Fibroblast of villous mesenchyme (primary cell): ENCODE measurements at regions not wholly inside any gene's neighbourhood (a gene's known extent, or its start where the extent isn't known, plus 50 kb on each side); places are given as distances from the start of the nearest gene placed in this dataset.
"Not testable (repeated sequence)": the region's sequence is repeated elsewhere in the genome, so short reads cannot be mapped to it uniquely, and the experiment has no call there.

Experiments
- DNase-seq: peaks from one replicate; pipeline ENCODE4 v3.0.0-alpha.2; 2010; ENCODE audit warnings: low read depth
- H3K4me3 ChIP-seq: 2 replicates; pipeline ENCODE4 v1.5.1; 2011; ENCODE audit warnings: low read depth, mild to moderate bottlenecking, low read length
- CTCF ChIP-seq: IDR thresholded peaks from 2 replicates; pipeline ENCODE4 v1.5.1; 2012; ENCODE audit warnings: low read depth, mild to moderate bottlenecking, low read length; ENCODE audit not compliant: insufficient read depth

DNA sequence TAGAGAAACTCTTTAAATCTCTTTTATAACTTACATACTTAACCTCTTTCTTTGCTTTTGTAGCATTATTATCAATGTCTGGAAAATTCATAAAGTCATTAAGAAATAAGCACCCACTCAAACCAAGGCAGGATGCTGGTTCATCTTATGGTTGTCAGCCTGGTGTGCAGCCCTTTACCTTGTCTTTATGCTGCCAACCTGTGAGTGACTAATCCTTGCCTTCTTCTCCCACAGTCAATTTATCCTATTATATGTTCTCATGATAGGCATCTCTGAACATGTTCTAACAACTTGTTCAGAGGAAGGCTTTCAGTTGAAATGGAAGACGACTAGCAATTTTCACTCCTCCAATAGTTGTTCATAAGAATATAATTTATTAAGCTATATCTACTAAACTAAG is 186.9 kb upstream of the CAND1 start:
- DNase-seq = no peak
- no peak for TF ChIP-seq CTCF
- no peak overlapping the region for H3K4me3 ChIP-seq

- DNase-seq = no peak
- H3K4me3 ChIP-seq = no peak overlapping the region
- no peak for TF ChIP-seq CTCF
These were observed 183.5 kb upstream of the CAND1 start for GRCh38 chr12:67085699-67086098.

GRCh38 chr12:67086116-67086515 is 183.0 kb upstream of the CAND1 start:
- H3K4me3 ChIP-seq = no peak overlapping the region
- no peak for DNase-seq
- TF ChIP-seq CTCF = no peak

DNA sequence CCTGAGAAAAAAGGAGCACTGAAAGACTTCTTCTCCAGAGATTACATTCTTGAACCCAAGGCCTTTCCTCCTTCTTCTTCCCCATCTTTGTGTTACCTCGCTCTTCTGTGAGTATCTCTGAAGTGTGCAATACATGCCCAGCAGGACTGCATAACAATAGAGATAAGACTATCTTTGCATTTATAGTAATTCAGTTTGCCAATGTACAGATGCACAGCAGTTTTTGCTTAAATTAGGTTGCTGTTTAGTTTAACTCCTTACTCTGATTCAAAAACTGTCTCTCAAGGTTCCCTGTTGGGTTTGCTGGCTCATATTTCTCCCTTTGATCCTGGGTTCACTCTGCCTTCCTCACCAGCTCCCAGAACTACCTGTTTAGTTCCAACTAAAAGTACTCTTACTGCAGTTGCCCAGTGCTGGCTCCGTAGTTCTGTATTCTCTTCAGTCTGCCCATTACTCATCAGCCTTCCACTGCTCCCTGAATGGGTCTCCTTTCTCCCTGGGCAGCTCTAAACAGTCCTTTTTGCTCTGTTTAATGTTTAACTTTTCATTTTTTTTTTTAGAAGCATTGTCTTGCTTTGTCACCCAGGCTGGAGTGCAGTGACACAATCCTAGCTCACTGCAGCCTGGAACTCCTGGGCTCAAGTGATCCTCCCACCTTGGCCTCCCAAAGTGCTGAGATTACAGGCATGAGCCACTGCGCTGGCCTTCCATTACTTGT is 180.6 kb upstream of the CAND1 start:
- no peak for DNase-seq
- no peak overlapping the region for H3K4me3 ChIP-seq
- TF ChIP-seq CTCF = no peak

DNA sequence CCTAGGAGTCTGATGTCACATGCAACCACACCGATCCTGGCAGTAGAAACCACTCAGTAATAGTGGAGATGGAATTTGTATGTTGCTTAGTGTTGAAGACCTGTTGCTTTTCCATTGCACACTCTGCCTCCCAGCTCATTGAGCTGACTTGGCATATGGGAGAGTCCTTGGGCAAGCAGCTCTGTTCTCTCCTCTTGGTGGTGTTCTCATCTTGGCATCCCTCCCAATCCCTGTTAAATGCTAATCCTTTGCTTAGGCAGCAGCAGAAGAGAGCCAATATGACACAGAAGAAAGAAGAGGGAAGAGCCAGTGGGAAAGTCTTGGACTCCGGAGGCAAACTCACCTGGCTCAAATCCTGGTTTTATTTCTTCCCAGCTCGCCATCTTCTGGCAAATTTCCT is 178.0 kb upstream of the CAND1 start:
- no peak overlapping the region for H3K4me3 ChIP-seq
- no peak for TF ChIP-seq CTCF
- no peak for DNase-seq

GRCh38 chr12:67091678-67092077 is 177.5 kb upstream of the CAND1 start:
- no peak overlapping the region for H3K4me3 ChIP-seq
- no peak for DNase-seq
- TF ChIP-seq CTCF = no peak

DNA sequence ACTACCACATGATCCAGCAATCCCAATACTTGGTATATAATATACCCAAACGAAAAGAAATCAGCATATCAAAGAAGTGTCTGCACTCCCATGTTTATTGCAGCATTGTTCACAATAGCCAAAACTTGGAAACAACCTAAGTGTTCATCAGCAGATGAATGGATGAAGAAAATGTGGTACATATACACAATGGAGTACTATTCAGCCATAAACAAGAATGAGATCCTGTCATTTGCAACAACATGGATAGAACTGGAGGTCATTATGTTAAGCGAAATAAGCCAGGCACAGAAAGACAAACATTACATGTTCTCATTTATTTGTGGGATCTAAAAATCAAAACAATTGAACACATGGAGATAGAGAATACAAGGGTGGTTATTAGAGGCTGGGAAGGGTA is 176.2 kb upstream of the CAND1 start:
- not testable (repeated sequence) for H3K4me3 ChIP-seq, DNase-seq
